ENCODE measurements at regions not wholly inside any gene's neighbourhood (a gene's known extent, or its start where the extent isn't known, plus 50 kb on each side); places are given as distances from the start of the nearest gene placed in this dataset.

- H2AFZ ChIP-seq (ENCODE audit: low read depth, low read length) = no peak overlapping the region
- no peak overlapping the region for H3K14ac ChIP-seq (ENCODE audit: low read length in 2 of 2)
- H3K4me1 ChIP-seq (ENCODE audit: control insufficient read depth, insufficient read depth, low read depth, low read length) = peaks cover 5% of the 10 kb centered on the region
- H2BK120ac ChIP-seq (ENCODE audit: low read depth, low read length) = no peak overlapping the region
- no peak overlapping the region for H2BK5ac ChIP-seq (ENCODE audit: low read depth, low read length, poor library complexity, severe bottlenecking)
- H3K9me3 ChIP-seq (ENCODE audit: control insufficient read depth, low read length) = no peaks in the 10 kb centered on the region
- H3K18ac ChIP-seq (ENCODE audit: low read depth in 1 of 2, low read length in 2 of 2) = no peak overlapping the region
- H3K36me3 ChIP-seq (ENCODE audit: control insufficient read depth in 1 of 2, insufficient read depth in 2 of 2, low read depth in 1 of 2, low read length in 2 of 2) = no peaks in the 10 kb centered on the region
- peak overlapping the region in 1 of 2 experiments; percentile 74 for H3K4me3 ChIP-seq (ENCODE audit: insufficient read depth in 1 of 2, low read depth in 1 of 2, low read length in 2 of 2)
- 68% methylated on average over 19 of the region's 22 CpGs for WGBS
- no peaks in the 10 kb centered on the region for H3K79me1 ChIP-seq (replicated peaks; ENCODE audit: low read length, poor library complexity, severe bottlenecking)
- H3K4me2 ChIP-seq (ENCODE audit: low read length, poor library complexity, severe bottlenecking) = no peak overlapping the region
- no peak overlapping the region for H3K4ac ChIP-seq (ENCODE audit: low read depth in 1 of 2, low read length in 2 of 2)
- no peak overlapping the region for H2BK15ac ChIP-seq (ENCODE audit: low read depth, poor library complexity, severe bottlenecking)
- peaks cover 13 to 42% of the 10 kb centered on the region in 2 experiments for H3K27me3 ChIP-seq (ENCODE audit: control insufficient read depth in 1 of 2, insufficient read depth in 1 of 2, low read length in 2 of 2)
- no peak overlapping the region for H2AK5ac ChIP-seq (ENCODE audit: low read length, severe bottlenecking)
- no peak overlapping the region for H3K23ac ChIP-seq (ENCODE audit: low read length in 2 of 2)
- H3K9ac ChIP-seq (ENCODE audit: low read length) = peak overlapping the region; percentile 69
- H2BK12ac ChIP-seq (ENCODE audit: low read length in 2 of 2) = no peak overlapping the region
- H4K91ac ChIP-seq (ENCODE audit: low read length) = no peak overlapping the region
- DNase-seq = no peak
- no peak overlapping the region for H3K27ac ChIP-seq (ENCODE audit: low read length, poor library complexity, severe bottlenecking)
- H4K8ac ChIP-seq (ENCODE audit: low read length) = no peak overlapping the region
These were observed 224.5 kb downstream of the SLC4A3 start for GRCh38 chr2:219851801-219852481.

GRCh38 chr2:219852626-219853025 lies 225.2 kb downstream of the SLC4A3 start:
- Histone ChIP-seq H3K18ac (ENCODE audit: low read depth in 1 of 2, low read length in 2 of 2) (no peak overlapping the region), H3K27me3 (ENCODE audit: control insufficient read depth in 1 of 2, insufficient read depth in 1 of 2, low read length in 2 of 2) (peaks cover 13 to 44% of the 10 kb centered on the region in 2 experiments), H2BK15ac (ENCODE audit: low read depth, poor library complexity, severe bottlenecking) (no peak overlapping the region), H3K4ac (ENCODE audit: low read depth in 1 of 2, low read length in 2 of 2) (no peak overlapping the region), H4K8ac (ENCODE audit: low read length) (no peak overlapping the region), H3K36me3 (ENCODE audit: control insufficient read depth in 1 of 2, insufficient read depth in 2 of 2, low read depth in 1 of 2, low read length in 2 of 2) (no peaks in the 10 kb centered on the region), H3K4me1 (ENCODE audit: control insufficient read depth, insufficient read depth, low read depth, low read length) (peaks cover 5% of the 10 kb centered on the region), H3K27ac (ENCODE audit: low read length, poor library complexity, severe bottlenecking) (no peak overlapping the region), H2AFZ (ENCODE audit: low read depth, low read length) (no peak overlapping the region), H3K9ac (ENCODE audit: low read length) (no peak overlapping the region), H3K14ac (ENCODE audit: low read length in 2 of 2) (no peak overlapping the region), H3K4me2 (ENCODE audit: low read length, poor library complexity, severe bottlenecking) (no peak overlapping the region), H3K23ac (ENCODE audit: low read length in 2 of 2) (no peak overlapping the region), H2BK12ac (ENCODE audit: low read length in 2 of 2) (no peak overlapping the region), H3K4me3 (ENCODE audit: insufficient read depth in 1 of 2, low read depth in 1 of 2, low read length in 2 of 2) (peak overlapping the region in 1 of 2 experiments; percentile 74), H2AK5ac (ENCODE audit: low read length, severe bottlenecking) (no peak overlapping the region), H2BK5ac (ENCODE audit: low read depth, low read length, poor library complexity, severe bottlenecking) (no peak overlapping the region), H3K79me1 (replicated peaks; ENCODE audit: low read length, poor library complexity, severe bottlenecking) (no peaks in the 10 kb centered on the region), H3K9me3 (ENCODE audit: control insufficient read depth, low read length) (no peaks in the 10 kb centered on the region), H2BK120ac (ENCODE audit: low read depth, low read length) (no peak overlapping the region), H4K91ac (ENCODE audit: low read length) (no peak overlapping the region)
- WGBS = 90% methylated on average over 12 of the region's 12 CpGs
- DNase-seq = no peak

- no peaks in the 10 kb centered on the region for H3K36me3 ChIP-seq (ENCODE audit: control insufficient read depth in 1 of 2, insufficient read depth in 2 of 2, low read depth in 1 of 2, low read length in 2 of 2)
- H3K9me3 ChIP-seq (ENCODE audit: control insufficient read depth, low read length) = no peaks in the 10 kb centered on the region
- no peak overlapping the region for H3K9ac ChIP-seq (ENCODE audit: low read length)
- H2BK120ac ChIP-seq (ENCODE audit: low read depth, low read length) = no peak overlapping the region
- H2BK15ac ChIP-seq (ENCODE audit: low read depth, poor library complexity, severe bottlenecking) = no peak overlapping the region
- H3K14ac ChIP-seq (ENCODE audit: low read length in 2 of 2) = no peak overlapping the region
- no peaks in the 10 kb centered on the region for H3K79me1 ChIP-seq (replicated peaks; ENCODE audit: low read length, poor library complexity, severe bottlenecking)
- no peak overlapping the region for H3K4me2 ChIP-seq (ENCODE audit: low read length, poor library complexity, severe bottlenecking)
- H2BK5ac ChIP-seq (ENCODE audit: low read depth, low read length, poor library complexity, severe bottlenecking) = no peak overlapping the region
- H3K4ac ChIP-seq (ENCODE audit: low read depth in 1 of 2, low read length in 2 of 2) = no peak overlapping the region
- H3K4me3 ChIP-seq (ENCODE audit: insufficient read depth in 1 of 2, low read depth in 1 of 2, low read length in 2 of 2) = no peak overlapping the region
- 87% methylated on average over 3 of the region's 3 CpGs for WGBS
- H3K27ac ChIP-seq (ENCODE audit: low read length, poor library complexity, severe bottlenecking) = no peak overlapping the region
- peaks cover 4% of the 10 kb centered on the region for H3K4me1 ChIP-seq (ENCODE audit: control insufficient read depth, insufficient read depth, low read depth, low read length)
- no peak overlapping the region for H3K23ac ChIP-seq (ENCODE audit: low read length in 2 of 2)
- no peak overlapping the region for H4K8ac ChIP-seq (ENCODE audit: low read length)
- peaks cover 17 to 40% of the 10 kb centered on the region in 2 experiments for H3K27me3 ChIP-seq (ENCODE audit: control insufficient read depth in 1 of 2, insufficient read depth in 1 of 2, low read length in 2 of 2)
- H3K18ac ChIP-seq (ENCODE audit: low read depth in 1 of 2, low read length in 2 of 2) = no peak overlapping the region
- no peak overlapping the region for H2AK5ac ChIP-seq (ENCODE audit: low read length, severe bottlenecking)
- no peak for DNase-seq
- no peak overlapping the region for H2BK12ac ChIP-seq (ENCODE audit: low read length in 2 of 2)
- H2AFZ ChIP-seq (ENCODE audit: low read depth, low read length) = no peak overlapping the region
- H4K91ac ChIP-seq (ENCODE audit: low read length) = peak overlapping the region; percentile 6
These were observed 229.2 kb downstream of the SLC4A3 start for GRCh38 chr2:219856602-219857001.

DNA sequence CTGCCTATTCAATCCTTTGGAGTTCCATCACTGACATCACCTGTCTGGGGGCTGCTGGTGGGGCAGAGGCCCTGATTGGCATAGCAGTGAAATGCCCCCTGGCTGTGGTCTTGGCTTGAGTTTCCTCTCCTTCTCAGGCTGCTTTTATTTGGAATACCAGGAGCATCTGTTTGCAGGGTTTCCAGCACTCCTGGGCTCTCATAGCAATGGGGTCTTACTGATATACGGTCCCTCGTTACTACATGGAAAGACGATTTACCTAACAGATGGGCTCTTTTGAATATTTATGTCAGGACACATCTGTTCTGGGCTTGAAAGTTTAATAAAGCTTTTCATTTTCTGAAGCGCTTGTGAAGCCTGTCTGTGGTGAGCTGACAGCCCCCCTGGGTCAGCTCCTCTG lies 230.3 kb downstream of the SLC4A3 start:
- H3K4me2 ChIP-seq (ENCODE audit: low read length, poor library complexity, severe bottlenecking) = no peak overlapping the region
- 80% methylated on average over 4 of the region's 4 CpGs for WGBS
- no peak overlapping the region for H3K4me3 ChIP-seq (ENCODE audit: insufficient read depth in 1 of 2, low read depth in 1 of 2, low read length in 2 of 2)
- H3K9me3 ChIP-seq (ENCODE audit: control insufficient read depth, low read length) = no peaks in the 10 kb centered on the region
- no peak overlapping the region for H2BK120ac ChIP-seq (ENCODE audit: low read depth, low read length)
- no peak overlapping the region for H3K9ac ChIP-seq (ENCODE audit: low read length)
- H3K23ac ChIP-seq (ENCODE audit: low read length in 2 of 2) = no peak overlapping the region
- no peak overlapping the region for H2BK15ac ChIP-seq (ENCODE audit: low read depth, poor library complexity, severe bottlenecking)
- no peak overlapping the region for H2BK5ac ChIP-seq (ENCODE audit: low read depth, low read length, poor library complexity, severe bottlenecking)
- H3K27ac ChIP-seq (ENCODE audit: low read length, poor library complexity, severe bottlenecking) = no peak overlapping the region
- no peak for DNase-seq
- H3K4me1 ChIP-seq (ENCODE audit: control insufficient read depth, insufficient read depth, low read depth, low read length) = no peaks in the 10 kb centered on the region
- no peak overlapping the region for H4K91ac ChIP-seq (ENCODE audit: low read length)
- no peak overlapping the region for H3K14ac ChIP-seq (ENCODE audit: low read length in 2 of 2)
- H2AFZ ChIP-seq (ENCODE audit: low read depth, low read length) = no peak overlapping the region
- no peaks in the 10 kb centered on the region for H3K79me1 ChIP-seq (replicated peaks; ENCODE audit: low read length, poor library complexity, severe bottlenecking)
- H3K36me3 ChIP-seq (ENCODE audit: control insufficient read depth in 1 of 2, insufficient read depth in 2 of 2, low read depth in 1 of 2, low read length in 2 of 2) = no peaks in the 10 kb centered on the region
- no peak overlapping the region for H3K4ac ChIP-seq (ENCODE audit: low read depth in 1 of 2, low read length in 2 of 2)
- no peak overlapping the region for H3K18ac ChIP-seq (ENCODE audit: low read depth in 1 of 2, low read length in 2 of 2)
- H3K27me3 ChIP-seq (ENCODE audit: control insufficient read depth in 1 of 2, insufficient read depth in 1 of 2, low read length in 2 of 2) = peaks cover 14 to 34% of the 10 kb centered on the region in 2 experiments
- H2BK12ac ChIP-seq (ENCODE audit: low read length in 2 of 2) = no peak overlapping the region
- no peak overlapping the region for H2AK5ac ChIP-seq (ENCODE audit: low read length, severe bottlenecking)
- no peak overlapping the region for H4K8ac ChIP-seq (ENCODE audit: low read length)

All from mesenchymal stem cell (in vitro differentiated cells and primary cell).